ENCODE measurements at regions not wholly inside any gene's neighbourhood (a gene's known extent, or its start where the extent isn't known, plus 50 kb on each side); places are given as distances from the start of the nearest gene placed in this dataset.

- no peak for TF ChIP-seq POLR2AphosphoS5 (IDR thresholded peaks at IDR 0.05; ENCODE audit: insufficient read depth, low read depth, low read length)
- TF ChIP-seq GATA2 (IDR thresholded peaks at IDR 0.05; ENCODE audit: insufficient read depth, insufficient read length, low read depth, low read length) = no peak
- TF ChIP-seq MAX (IDR thresholded peaks at IDR 0.05; ENCODE audit: insufficient read depth, insufficient read length) = no peak
- TF ChIP-seq, protein P1, sequence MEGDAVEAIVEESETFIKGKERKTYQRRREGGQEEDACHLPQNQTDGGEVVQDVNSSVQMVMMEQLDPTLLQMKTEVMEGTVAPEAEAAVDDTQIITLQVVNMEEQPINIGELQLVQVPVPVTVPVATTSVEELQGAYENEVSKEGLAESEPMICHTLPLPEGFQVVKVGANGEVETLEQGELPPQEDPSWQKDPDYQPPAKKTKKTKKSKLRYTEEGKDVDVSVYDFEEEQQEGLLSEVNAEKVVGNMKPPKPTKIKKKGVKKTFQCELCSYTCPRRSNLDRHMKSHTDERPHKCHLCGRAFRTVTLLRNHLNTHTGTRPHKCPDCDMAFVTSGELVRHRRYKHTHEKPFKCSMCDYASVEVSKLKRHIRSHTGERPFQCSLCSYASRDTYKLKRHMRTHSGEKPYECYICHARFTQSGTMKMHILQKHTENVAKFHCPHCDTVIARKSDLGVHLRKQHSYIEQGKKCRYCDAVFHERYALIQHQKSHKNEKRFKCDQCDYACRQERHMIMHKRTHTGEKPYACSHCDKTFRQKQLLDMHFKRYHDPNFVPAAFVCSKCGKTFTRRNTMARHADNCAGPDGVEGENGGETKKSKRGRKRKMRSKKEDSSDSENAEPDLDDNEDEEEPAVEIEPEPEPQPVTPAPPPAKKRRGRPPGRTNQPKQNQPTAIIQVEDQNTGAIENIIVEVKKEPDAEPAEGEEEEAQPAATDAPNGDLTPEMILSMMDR (IDR thresholded peaks at IDR 0.05; ENCODE audit: extremely low read depth in 1 of 2, insufficient read depth in 1 of 2, low read depth in 1 of 2, low read length in 2 of 2) = no peak
- TF ChIP-seq JUN (IDR thresholded peaks at IDR 0.05; ENCODE audit: borderline replicate concordance, insufficient read depth, insufficient read length, low read depth) = no peak
- TF ChIP-seq FOS (IDR thresholded peaks at IDR 0.05; ENCODE audit: borderline replicate concordance, insufficient read depth, low read length) = no peak
- TF ChIP-seq POLR2A (IDR thresholded peaks at IDR 0.05; ENCODE audit: low read depth, low read length) = no peak
- no peak for TF ChIP-seq MYC (IDR thresholded peaks at IDR 0.05; ENCODE audit: low read depth, low read length)
- no peak for TF ChIP-seq EZH2 (IDR thresholded peaks at IDR 0.05; ENCODE audit: borderline replicate concordance, low read depth, low read length, severe bottlenecking)
- no peak for FAIRE-seq
- DNase-seq (ENCODE audit: low read depth, low spot score) = no peak
- no peaks in the 10 kb centered on the region for H4K20me1 ChIP-seq (replicated peaks; ENCODE audit: control insufficient read depth, extremely low read depth, insufficient read depth, low read length)
- no peak overlapping the region for H2AFZ ChIP-seq (ENCODE audit: low read depth, low read length)
- peaks cover 16 to 21% of the 10 kb centered on the region in 2 experiments for H3K27me3 ChIP-seq (ENCODE audit: control insufficient read depth in 2 of 2, insufficient read depth in 2 of 2, low read length in 2 of 2)
- no peak overlapping the region for H3K4me2 ChIP-seq (ENCODE audit: insufficient read depth, low read length)
- intact Hi-C loops (cut with micrococcal nuclease) = no loop called here
- no peaks in the 10 kb centered on the region for H3K9me3 ChIP-seq (replicated peaks; ENCODE audit: control insufficient read depth, insufficient read depth, low read length)
- no TSS peak for BruUV-seq (replicated peaks)
- dilution Hi-C loops (cut with MboI; ENCODE audit: extremely low pct_ligation_motif_present, low sequenced_read_pairs) = loop anchor here (10.0 kb wide), 1 partner anchor 60 kb away; no protein-coding TSS in a partner anchor
- no peaks in the 10 kb centered on the region for H3K4me1 ChIP-seq (ENCODE audit: control insufficient read depth, extremely low read depth, insufficient read depth, low read length)
- ChIA-PET POLR2A (no interaction called here), CTCF (interaction anchor here (0.8 to 1.5 kb wide), 7 partner anchors 10 to 158 kb away, joined by 3 to 4 read pairs (median 3); no protein-coding TSS in a partner anchor)
- no peak overlapping the region for H3K4me3 ChIP-seq (replicated peaks in 1 of 3; ENCODE audit: insufficient read depth in 1 of 3, low read depth in 1 of 3, low read length in 3 of 3)
- no peaks in the 10 kb centered on the region for H3K36me3 ChIP-seq (ENCODE audit: control insufficient read depth in 2 of 2, extremely low read depth in 1 of 2, insufficient read depth in 2 of 2, low read length in 2 of 2)
- H3K79me2 ChIP-seq (ENCODE audit: control insufficient read depth, insufficient read depth, low read length) = no peaks in the 10 kb centered on the region
- no peak overlapping the region for H3K27ac ChIP-seq (ENCODE audit: insufficient read depth, low read depth, low read length)
- no peak overlapping the region for H3K9ac ChIP-seq (replicated peaks; ENCODE audit: extremely low read depth, insufficient read depth, low read length)
- no peaks in the 10 kb centered on the region for H3K9me1 ChIP-seq (replicated peaks; ENCODE audit: control insufficient read depth, extremely low read depth, insufficient read depth, low read length)
Observed at GRCh38 chr1:203424861-203425662, 50.5 kb upstream of the PRELP start.

All from endothelial cell of umbilical vein (primary cell).